ENCODE measurements at regions not wholly inside any gene's neighbourhood (a gene's known extent, or its start where the extent isn't known, plus 50 kb on each side); places are given as distances from the start of the nearest gene placed in this dataset.
"Not testable (repeated sequence)": the region's sequence is repeated elsewhere in the genome, so short reads cannot be mapped to it uniquely, and the experiment has no call there.

DNA sequence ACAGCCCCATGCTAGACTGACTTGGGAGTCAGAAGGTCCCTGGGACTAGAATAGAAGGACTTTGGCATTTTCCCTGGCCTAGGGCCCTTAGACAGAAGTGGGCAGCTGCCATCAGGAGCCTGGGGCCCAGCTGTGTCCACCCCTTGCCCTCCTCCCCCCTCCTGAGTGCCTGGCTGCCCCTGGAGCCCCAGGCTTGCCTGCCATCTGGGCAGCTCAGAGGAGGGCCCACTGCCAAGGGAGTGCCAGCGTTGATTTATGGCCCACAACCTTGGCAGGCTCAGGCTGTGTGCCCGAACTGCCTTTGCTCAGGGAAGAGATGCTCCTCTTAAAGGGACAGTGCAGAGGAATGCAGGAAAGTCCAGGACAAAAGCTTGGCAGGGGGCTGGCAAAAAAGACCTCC, 439.1 kb downstream of the SPATA31A7 start:
- not testable (repeated sequence) for DNase-seq (ENCODE audit: low read depth); H3K4me3 ChIP-seq (ENCODE audit: low read depth, low read length)

- no peak overlapping the region for H3K4me3 ChIP-seq (ENCODE audit: low read depth, low read length)
- no peak for TF ChIP-seq CTCF (IDR thresholded peaks at IDR 0.05; ENCODE audit: insufficient read depth, low read length)
- DNase-seq (ENCODE audit: low read depth) = no peak
Measured at GRCh38 chr9:61634192-61634591, 444.4 kb downstream of the SPATA31A7 start.

DNA sequence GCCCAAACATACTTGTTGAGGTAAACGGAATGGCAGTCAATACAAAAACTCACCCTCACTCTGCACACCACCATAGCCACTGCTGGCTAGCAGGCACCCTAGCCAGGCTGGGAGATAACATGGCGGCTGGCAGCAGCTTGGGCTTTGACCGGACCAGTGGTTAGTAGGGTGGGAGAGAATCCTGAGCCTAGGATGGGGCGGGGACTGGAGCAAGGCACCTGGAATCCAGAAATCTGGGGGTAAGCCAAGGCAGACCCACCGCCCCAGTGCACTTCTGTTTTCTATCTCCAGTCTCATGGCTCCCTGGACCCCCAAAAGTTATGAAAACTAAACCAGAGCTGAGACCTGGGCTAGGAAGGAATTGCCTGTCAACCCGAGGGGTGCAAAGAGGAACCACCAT, 474.4 kb downstream of the SPATA31A7 start:
- not testable (repeated sequence) for DNase-seq (ENCODE audit: low read depth); H3K4me3 ChIP-seq (ENCODE audit: low read depth, low read length)

- DNase-seq (ENCODE audit: low read depth) = no peak
- no peak overlapping the region for H3K4me3 ChIP-seq (ENCODE audit: low read depth, low read length)
- no peak for TF ChIP-seq CTCF (IDR thresholded peaks at IDR 0.05; ENCODE audit: insufficient read depth, low read length)
Measured at GRCh38 chr9:61665330-61665751, 475.5 kb downstream of the SPATA31A7 start.

GRCh38 chr9:61665829-61666228, 476.0 kb downstream of the SPATA31A7 start:
- TF ChIP-seq CTCF (IDR thresholded peaks at IDR 0.05; ENCODE audit: insufficient read depth, low read length) = no peak
- H3K4me3 ChIP-seq (ENCODE audit: low read depth, low read length) = no peak overlapping the region
- DNase-seq (ENCODE audit: low read depth) = no peak

DNA sequence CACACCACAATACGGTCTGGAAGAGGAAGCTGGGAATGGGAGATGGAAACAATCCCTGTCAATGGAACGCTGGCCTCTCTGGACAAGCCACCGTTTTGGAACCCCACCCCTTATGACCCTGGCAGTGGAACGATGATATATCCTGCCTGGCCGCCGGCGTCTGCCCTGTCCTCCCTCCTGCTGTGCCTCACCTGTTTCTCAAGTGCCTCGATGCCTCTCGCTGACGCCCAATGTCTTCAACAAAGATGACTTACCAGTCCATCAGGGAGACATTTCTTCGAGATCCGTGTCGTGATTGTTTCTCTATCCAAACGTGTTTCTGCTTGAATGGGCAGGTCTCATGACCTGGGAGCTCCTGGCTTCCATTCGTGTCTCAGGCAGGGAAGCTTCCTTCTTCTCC, 476.5 kb downstream of the SPATA31A7 start:
- no peak for TF ChIP-seq CTCF (IDR thresholded peaks at IDR 0.05; ENCODE audit: insufficient read depth, low read length)
- no peak for DNase-seq (ENCODE audit: low read depth)
- no peak overlapping the region for H3K4me3 ChIP-seq (ENCODE audit: low read depth, low read length)

DNA sequence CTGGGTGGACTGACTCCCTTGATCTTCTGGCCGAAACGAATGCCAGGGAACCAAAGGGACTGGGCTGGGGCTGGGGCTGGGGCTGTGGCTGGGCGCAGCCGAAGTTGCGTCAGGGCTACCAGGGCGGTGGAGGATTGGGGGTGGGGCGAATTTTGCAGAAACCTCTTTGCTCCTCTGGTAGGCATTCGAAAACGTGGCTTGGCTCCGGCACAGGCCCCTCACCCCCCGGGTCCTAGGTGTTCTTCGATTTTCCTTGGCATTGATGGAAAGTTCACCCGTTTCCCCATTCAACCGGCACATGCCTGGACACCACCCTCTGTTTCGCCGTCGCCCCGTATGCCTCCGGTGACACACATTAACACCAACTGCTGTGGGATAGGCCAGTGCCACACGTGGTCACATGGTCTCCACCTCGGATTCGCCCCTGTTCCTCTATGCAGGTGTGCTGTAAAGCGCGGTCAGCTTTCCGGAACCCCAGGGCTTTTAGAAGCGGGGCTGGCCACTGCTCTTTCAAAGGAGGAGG, 477.1 kb downstream of the SPATA31A7 start:
- TF ChIP-seq CTCF (IDR thresholded peaks at IDR 0.05; ENCODE audit: insufficient read depth, low read length) = no peak
- DNase-seq (ENCODE audit: low read depth) = no peak
- no peak overlapping the region for H3K4me3 ChIP-seq (ENCODE audit: low read depth, low read length)

DNA sequence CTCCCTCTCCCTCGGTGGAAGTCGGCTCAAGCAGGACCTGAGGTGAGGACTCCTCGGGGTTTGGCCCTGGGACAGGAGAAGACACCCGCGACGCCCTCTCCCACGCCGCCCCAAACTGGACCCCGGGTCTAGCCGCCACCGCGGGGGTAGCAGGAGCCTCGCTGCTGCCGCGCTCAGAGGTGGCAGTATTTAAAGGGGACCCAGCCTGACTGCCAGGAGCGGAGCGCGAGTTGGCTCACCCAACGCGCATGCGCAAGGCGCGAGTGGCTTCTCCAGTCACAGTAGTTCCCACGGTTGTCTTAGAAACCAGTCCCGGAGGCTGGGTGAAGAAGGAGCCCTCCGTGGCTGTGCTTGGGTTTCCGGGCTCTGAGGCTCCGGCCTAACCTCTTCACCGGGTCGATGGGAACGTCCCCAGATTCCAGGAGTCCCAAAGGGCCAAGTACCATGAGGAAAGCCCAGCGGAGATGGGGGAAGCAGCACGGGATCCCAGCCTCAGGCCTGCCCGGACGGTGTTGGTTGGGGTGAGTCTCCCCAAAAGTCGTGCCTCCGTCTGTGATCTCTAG, 477.8 kb downstream of the SPATA31A7 start:
- no peak overlapping the region for H3K4me3 ChIP-seq (ENCODE audit: low read depth, low read length)
- no peak for TF ChIP-seq CTCF (IDR thresholded peaks at IDR 0.05; ENCODE audit: insufficient read depth, low read length)
- no peak for DNase-seq (ENCODE audit: low read depth)

DNA sequence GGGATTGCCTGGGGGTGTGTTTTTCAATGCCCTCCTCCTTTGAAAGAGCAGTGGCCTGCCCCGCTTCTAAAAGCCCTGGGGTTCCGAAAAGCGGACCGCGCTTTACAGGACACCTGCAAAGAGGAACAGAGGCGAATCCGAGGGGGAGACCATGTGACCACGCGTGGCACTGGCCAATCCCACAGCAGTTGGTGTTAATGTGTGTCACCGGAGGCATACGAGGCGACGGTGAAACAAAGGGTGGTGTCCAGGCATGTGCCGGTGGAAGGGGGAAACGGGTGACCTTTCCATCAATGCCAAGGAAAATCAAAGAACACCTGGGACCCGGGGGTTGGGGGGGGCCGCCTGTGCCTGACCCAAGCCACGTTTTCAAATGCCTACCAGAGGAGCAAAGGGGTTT, 478.4 kb downstream of the SPATA31A7 start:
- not testable (repeated sequence) for H3K4me3 ChIP-seq (ENCODE audit: low read depth, low read length); DNase-seq (ENCODE audit: low read depth)

Data from fibroblast of the aortic adventitia (primary cell).